ENCODE measurements at regions not wholly inside any gene's neighbourhood (a gene's known extent, or its start where the extent isn't known, plus 50 kb on each side); places are given as distances from the start of the nearest gene placed in this dataset.

- TF ChIP-seq, protein P1, sequence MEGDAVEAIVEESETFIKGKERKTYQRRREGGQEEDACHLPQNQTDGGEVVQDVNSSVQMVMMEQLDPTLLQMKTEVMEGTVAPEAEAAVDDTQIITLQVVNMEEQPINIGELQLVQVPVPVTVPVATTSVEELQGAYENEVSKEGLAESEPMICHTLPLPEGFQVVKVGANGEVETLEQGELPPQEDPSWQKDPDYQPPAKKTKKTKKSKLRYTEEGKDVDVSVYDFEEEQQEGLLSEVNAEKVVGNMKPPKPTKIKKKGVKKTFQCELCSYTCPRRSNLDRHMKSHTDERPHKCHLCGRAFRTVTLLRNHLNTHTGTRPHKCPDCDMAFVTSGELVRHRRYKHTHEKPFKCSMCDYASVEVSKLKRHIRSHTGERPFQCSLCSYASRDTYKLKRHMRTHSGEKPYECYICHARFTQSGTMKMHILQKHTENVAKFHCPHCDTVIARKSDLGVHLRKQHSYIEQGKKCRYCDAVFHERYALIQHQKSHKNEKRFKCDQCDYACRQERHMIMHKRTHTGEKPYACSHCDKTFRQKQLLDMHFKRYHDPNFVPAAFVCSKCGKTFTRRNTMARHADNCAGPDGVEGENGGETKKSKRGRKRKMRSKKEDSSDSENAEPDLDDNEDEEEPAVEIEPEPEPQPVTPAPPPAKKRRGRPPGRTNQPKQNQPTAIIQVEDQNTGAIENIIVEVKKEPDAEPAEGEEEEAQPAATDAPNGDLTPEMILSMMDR (IDR thresholded peaks at IDR 0.05; ENCODE audit: low read depth, low read length, poor library complexity, severe bottlenecking): no peak
- TF ChIP-seq EZH2phosphoT487 (IDR thresholded peaks at IDR 0.05; ENCODE audit: borderline replicate concordance, low read length): no peak
These were observed 54.2 kb upstream of the RMST start for GRCh38 chr12:97408363-97408762.

Measured in DOHH2 (cell line).